K562 (cell line): ENCODE measurements at regions not wholly inside any gene's neighbourhood (a gene's known extent, or its start where the extent isn't known, plus 50 kb on each side); places are given as distances from the start of the nearest gene placed in this dataset.

Experiments used
- ATAC-seq: fragments of 200-7000 bp; cut with Tn5 transposase; 3 replicates; pipeline ENCODE4 v1.9.1; 2020; ENCODE audit warnings: moderate library complexity
- BruUV-seq: library from RNA; stranded (reverse); fragments of 400-500 nt; replicated peaks from 2 replicates; lab custom pipeline; 2021; lab: Mats Ljungman, UMichigan
- CTCF ChIA-PET: fragments of 300-600 bp; formaldehyde crosslinking; extraction: SDS; loops from one replicate; lab custom pipeline; 2021; ENCODE audit warnings: low intra/inter-chr PET ratio; lab: Yijun Ruan, JAX
- POLR2A ChIA-PET: fragments of 300-600, 350-650 bp; sonication (Branson Sonifier 250); formaldehyde crosslinking; extraction: SDS; loops from one replicate; lab custom pipeline; 2021; ENCODE audit warnings: antibody characterized with exemption, inconsistent platforms; lab: Yijun Ruan, JAX
- DNase-seq, 4 experiments: peaks; one replicate each; pipeline versions ENCODE4 v3.0.0 to v3.0.0-alpha.2; 2011 to 2018; ENCODE audit warnings: low spot score in 3 of 4, mixed read lengths in 3 of 4; ENCODE audit errors: extremely low read depth in 1 of 4
- FAIRE-seq: peaks from 2 replicates; lab custom pipeline; 2011; peaks lifted over from hg19 to GRCh38; lab: Jason Lieb, UNC
- H2AFZ ChIP-seq: 2 replicates; pipeline ENCODE4 v1.6.0; 2011; ENCODE audit warnings: low read depth, low read length, control low read depth, inconsistent platforms
- H3K27ac ChIP-seq: fragments of 200-600 bp; 3 replicates; pipeline ENCODE4 v1.8.0; 2011; ENCODE audit warnings: low read depth, mild to moderate bottlenecking, control low read depth, inconsistent platforms, low read length, moderate library complexity, mixed read lengths; ENCODE audit errors: extremely low read depth
- H3K27me3 ChIP-seq, 2 experiments: fragments of 300-600 bp in 1 of 2; 2 replicates in 1 of 2; 3 replicates in 1 of 2; pipeline versions ENCODE4 v1.6.0 to v1.8.0; 2011; ENCODE audit warnings: inconsistent platforms in 2 of 2, low read length in 2 of 2, mild to moderate bottlenecking in 1 of 2, mixed read lengths in 1 of 2, moderate library complexity in 1 of 2; ENCODE audit not compliant: control insufficient read depth in 2 of 2, insufficient read depth in 2 of 2
- H3K36me3 ChIP-seq: fragments of 300-600 bp; 3 replicates; pipeline ENCODE4 v1.8.0; 2011; ENCODE audit warnings: mild to moderate bottlenecking, low read length, inconsistent platforms; ENCODE audit not compliant: control insufficient read depth, insufficient read depth
- H3K4me1 ChIP-seq, 2 experiments: fragments of 200-600 bp in 1 of 2; replicated peaks in 1 of 2; 2 replicates in 1 of 2; 3 replicates in 1 of 2; pipeline versions ENCODE4 v1.5.1 to v1.8.0; 2011; ENCODE audit warnings: inconsistent platforms in 2 of 2, low read length in 2 of 2, mild to moderate bottlenecking in 1 of 2, mixed read lengths in 1 of 2, moderate library complexity in 1 of 2; ENCODE audit not compliant: control insufficient read depth in 2 of 2, insufficient read depth in 2 of 2
- H3K4me2 ChIP-seq: 2 replicates; pipeline ENCODE4 v1.6.1; 2011; ENCODE audit warnings: low read length, control low read depth, inconsistent platforms, mixed read lengths; ENCODE audit not compliant: insufficient read depth
- H3K4me3 ChIP-seq: fragments of 200-600 bp; sonication (generic), shearing (Covaris generic); 2 replicates; pipeline ENCODE4 v1.5.1; 2016; ENCODE audit warnings: control low read depth, inconsistent platforms
- H3K79me2 ChIP-seq: fragments of 200-600 bp; 3 replicates; pipeline ENCODE4 v1.8.0; 2011; ENCODE audit warnings: low read length, inconsistent platforms; ENCODE audit not compliant: control insufficient read depth, insufficient read depth
- H3K9ac ChIP-seq, 2 experiments: 2 replicates each; pipeline versions ENCODE4 v1.6.0 to v1.6.1; 2011; ENCODE audit warnings: low read depth in 2 of 2, low read length in 2 of 2, control low read depth in 1 of 2, inconsistent platforms in 1 of 2, mild to moderate bottlenecking in 1 of 2, mixed read lengths in 1 of 2; ENCODE audit not compliant: insufficient read depth in 1 of 2
- H3K9me1 ChIP-seq: one replicate; pipeline ENCODE4 v1.6.0; 2011; ENCODE audit warnings: inconsistent platforms, mild to moderate bottlenecking, low read length, moderate library complexity; ENCODE audit not compliant: control insufficient read depth, insufficient read depth
- H3K9me3 ChIP-seq: replicated peaks from 2 replicates; pipeline ENCODE4 v1.5.1; 2011; ENCODE audit warnings: low read depth, low read length, inconsistent platforms; ENCODE audit not compliant: control insufficient read depth, insufficient read depth
- H4K20me1 ChIP-seq: replicated peaks from 2 replicates; pipeline ENCODE4 v1.6.1; 2011; ENCODE audit warnings: low read length, inconsistent platforms, mixed read lengths; ENCODE audit not compliant: control insufficient read depth, insufficient read depth
- AFF4 ChIP-seq: sonication (generic); formaldehyde crosslinking; IDR thresholded peaks from 2 replicates; pipeline ENCODE4 v1.8.0; 2023; ENCODE audit warnings: mild to moderate bottlenecking, missing genetic modification reagents
- ELF4 ChIP-seq: fragments of 450-650 bp; formaldehyde crosslinking; IDR thresholded peaks from 2 replicates; pipeline ENCODE4 v1.4.0; 2022; ENCODE audit warnings: missing genetic modification characterization
- NFATC3 ChIP-seq: fragments of 450-650 bp; IDR thresholded peaks from 2 replicates; pipeline ENCODE4 v1.6.1; 2017; ENCODE audit warnings: mild to moderate bottlenecking
- NFE2 ChIP-seq: IDR thresholded peaks from 2 replicates; pipeline ENCODE4 v1.6.1; 2014; ENCODE audit warnings: antibody characterized with exemption, low read depth
- PTBP1 ChIP-seq: fragments of 200-400 bp; formaldehyde crosslinking; IDR thresholded peaks from 2 replicates; pipeline ENCODE4 v1.6.1; 2017; ENCODE audit warnings: low read depth, low read length
- PYGO2 ChIP-seq: fragments of 450-650 bp; IDR thresholded peaks from 2 replicates; pipeline ENCODE4 v1.6.1; 2016; ENCODE audit warnings: mild to moderate bottlenecking, missing genetic modification characterization, moderate library complexity, missing compliant biosample characterization
- RB1 ChIP-seq: fragments of 450-650 bp; IDR thresholded peaks from 2 replicates; pipeline ENCODE4 v1.6.1; 2017; ENCODE audit warnings: low read depth, mild to moderate bottlenecking
- RBM14 ChIP-seq: fragments of 200-400 bp; formaldehyde crosslinking; IDR thresholded peaks from 2 replicates; pipeline ENCODE4 v1.6.1; 2018; ENCODE audit warnings: low read depth, mild to moderate bottlenecking, low read length, moderate library complexity, borderline replicate concordance; ENCODE audit not compliant: insufficient read depth
- RCOR1 ChIP-seq, 2 experiments: IDR thresholded peaks; 2 replicates each; pipeline ENCODE4 v1.6.1; 2012; ENCODE audit warnings: low read depth in 2 of 2, low read length in 2 of 2, borderline replicate concordance in 1 of 2, improper control_type of control experiment in 1 of 2
- RFX5 ChIP-seq: IDR thresholded peaks from 2 replicates; pipeline ENCODE4 v1.6.1; 2011; ENCODE audit warnings: low read depth, mild to moderate bottlenecking, improper control_type of control experiment, low read length
- SNRNP70 ChIP-seq: fragments of 200-400 bp; formaldehyde crosslinking; optimal IDR thresholded peaks from 2 replicates; pipeline ENCODE3; 2017; ENCODE audit warnings: low read depth, low read length
- WHSC1 ChIP-seq: IDR thresholded peaks from one replicate; pipeline ENCODE4 v1.6.1; 2012; ENCODE audit warnings: low read length, control low read depth, inconsistent platforms
- ZNF57 ChIP-seq: fragments of 450-650 bp; formaldehyde crosslinking; IDR thresholded peaks from 2 replicates; pipeline ENCODE4 v1.4.0; 2020; ENCODE audit warnings: mild to moderate bottlenecking, moderate library complexity
- ZNF699 ChIP-seq: fragments of 250-450 bp; sonication (Bioruptor Pico); IDR thresholded peaks from 2 replicates; pipeline ENCODE4 v1.8.0; 2021; ENCODE audit warnings: mild to moderate bottlenecking, moderate library complexity; ENCODE audit not compliant: insufficient replicate concordance
- ZNF764 ChIP-seq: fragments of 250-450 bp; sonication (Bioruptor Pico); IDR thresholded peaks from 2 replicates; pipeline ENCODE4 v1.4.0; 2020; ENCODE audit warnings: low read depth, mild to moderate bottlenecking, moderate library complexity
- WGBS: fragments of 100-300 bp; shearing (Covaris generic); methylation state at CpG from one replicate; pipeline ENCODE4 v1.1.6; 2016; ENCODE audit warnings: low coverage, mixed read lengths; ENCODE audit not compliant: insufficient coverage; ENCODE audit errors: missing lambda C conversion rate; 5-methylcytosine and 5-hydroxymethylcytosine counted together
- in situ Hi-C: fragments of 300-500 bp; cut with MboI; formaldehyde crosslinking; loops from 4 replicates; pipeline ENCODE4 v1.15.0; 2018; ENCODE audit warnings: inconsistent platforms, mixed read lengths
- intact Hi-C: fragments of 100-400 bp; cut with micrococcal nuclease; formaldehyde crosslinking; loops from 2 replicates; pipeline ENCODE4 v1.14.2; 2022
- TF ChIP-seq, protein P1 (sequence below): fragments of 250-450 bp; sonication (Bioruptor Pico); IDR thresholded peaks from 2 replicates; pipeline ENCODE4 v1.4.0; 2020
- TF ChIP-seq, protein P2 (sequence below): fragments of 450-650 bp; conservative IDR thresholded peaks from 2 replicates; pipeline ENCODE4 v1.6.1; 2016; ENCODE audit warnings: missing genetic modification characterization, low read depth, mild to moderate bottlenecking, missing compliant biosample characterization, moderate library complexity

- no peaks in the 10 kb centered on the region for H3K27me3 ChIP-seq
- ChIA-PET CTCF (no interaction called here), POLR2A (no interaction called here)
- FAIRE-seq (no peak), DNase-seq (no peak), ATAC-seq (no peak)
- no peaks in the 10 kb centered on the region for H3K36me3 ChIP-seq
- no peaks in the 10 kb centered on the region for H4K20me1 ChIP-seq
- H3K4me2 ChIP-seq = no peak overlapping the region
- H3K9me1 ChIP-seq = no peaks in the 10 kb centered on the region
- no peaks in the 10 kb centered on the region for H3K79me2 ChIP-seq
- H3K9me3 ChIP-seq = no peaks in the 10 kb centered on the region
- no peak overlapping the region for H3K4me3 ChIP-seq
- no peak overlapping the region for H3K27ac ChIP-seq
- intact Hi-C loops (loop anchor here (2.0 kb wide), 1 partner anchor 586 kb away; no protein-coding TSS in a partner anchor), in situ Hi-C loops (no loop called here)
- H3K4me1 ChIP-seq = no peaks in the 10 kb centered on the region
- no peak overlapping the region for H3K9ac ChIP-seq
- no TSS peak for BruUV-seq
- WGBS = 2% methylated on average over 5 of the region's 6 CpGs
- H2AFZ ChIP-seq = no peak overlapping the region
- TF ChIP-seq NFATC3 (no peak), RBM14 (no peak), ZNF699 (CRISPR knock-in tag) (no peak), RB1 (no peak), ELF4 (CRISPR knock-in tag) (no peak), WHSC1 (no peak), RCOR1 (IDR thresholded peaks at IDR 0.05; ENCODE audit: borderline replicate concordance in 1 of 2, low read depth in 2 of 2, low read length in 2 of 2) (no peak), ZNF57 (CRISPR knock-in tag) (no peak), ZNF764 (CRISPR knock-in tag) (no peak), SNRNP70 (no peak), AFF4 (CRISPR knock-in tag) (no peak), NFE2 (no peak), PTBP1 (no peak), PYGO2 (tag) (no peak), RFX5 (no peak)
- TF ChIP-seq, protein P1, sequence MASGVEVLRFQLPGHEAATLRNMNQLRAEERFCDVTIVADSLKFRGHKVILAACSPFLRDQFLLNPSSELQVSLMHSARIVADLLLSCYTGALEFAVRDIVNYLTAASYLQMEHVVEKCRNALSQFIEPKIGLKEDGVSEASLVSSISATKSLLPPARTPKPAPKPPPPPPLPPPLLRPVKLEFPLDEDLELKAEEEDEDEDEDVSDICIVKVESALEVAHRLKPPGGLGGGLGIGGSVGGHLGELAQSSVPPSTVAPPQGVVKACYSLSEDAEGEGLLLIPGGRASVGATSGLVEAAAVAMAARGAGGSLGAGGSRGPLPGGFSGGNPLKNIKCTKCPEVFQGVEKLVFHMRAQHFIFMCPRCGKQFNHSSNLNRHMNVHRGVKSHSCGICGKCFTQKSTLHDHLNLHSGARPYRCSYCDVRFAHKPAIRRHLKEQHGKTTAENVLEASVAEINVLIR (CRISPR knock-in tag) = no peak
- TF ChIP-seq, protein P2, sequence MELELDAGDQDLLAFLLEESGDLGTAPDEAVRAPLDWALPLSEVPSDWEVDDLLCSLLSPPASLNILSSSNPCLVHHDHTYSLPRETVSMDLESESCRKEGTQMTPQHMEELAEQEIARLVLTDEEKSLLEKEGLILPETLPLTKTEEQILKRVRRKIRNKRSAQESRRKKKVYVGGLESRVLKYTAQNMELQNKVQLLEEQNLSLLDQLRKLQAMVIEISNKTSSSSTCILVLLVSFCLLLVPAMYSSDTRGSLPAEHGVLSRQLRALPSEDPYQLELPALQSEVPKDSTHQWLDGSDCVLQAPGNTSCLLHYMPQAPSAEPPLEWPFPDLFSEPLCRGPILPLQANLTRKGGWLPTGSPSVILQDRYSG (tag) = no peak
Measured at GRCh38 chr2:226216575-226216974, 583.0 kb downstream of the IRS1 start.
